ENCODE measurements at regions not wholly inside any gene's neighbourhood (a gene's known extent, or its start where the extent isn't known, plus 50 kb on each side); places are given as distances from the start of the nearest gene placed in this dataset.

DNA sequence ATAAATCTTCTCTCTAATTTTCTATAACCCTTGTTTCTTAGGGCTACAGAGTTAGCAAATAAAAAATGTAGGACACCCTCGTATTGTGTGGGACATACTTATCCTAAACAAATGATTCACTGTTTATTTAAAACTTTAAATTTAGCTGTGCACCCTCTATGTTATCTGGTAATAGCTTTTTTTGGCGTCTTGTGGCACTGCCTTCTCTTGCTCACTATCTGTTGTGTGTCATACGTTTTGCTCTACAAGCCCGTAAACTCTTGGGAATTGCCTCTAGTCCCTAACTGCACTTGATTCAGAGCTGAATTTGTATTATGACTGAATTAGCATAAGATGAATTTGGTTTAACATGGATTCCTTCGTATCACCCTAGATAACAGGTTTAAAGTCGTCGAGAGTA, 144.3 kb upstream of the MYOCD start:
- TF ChIP-seq, protein P1, sequence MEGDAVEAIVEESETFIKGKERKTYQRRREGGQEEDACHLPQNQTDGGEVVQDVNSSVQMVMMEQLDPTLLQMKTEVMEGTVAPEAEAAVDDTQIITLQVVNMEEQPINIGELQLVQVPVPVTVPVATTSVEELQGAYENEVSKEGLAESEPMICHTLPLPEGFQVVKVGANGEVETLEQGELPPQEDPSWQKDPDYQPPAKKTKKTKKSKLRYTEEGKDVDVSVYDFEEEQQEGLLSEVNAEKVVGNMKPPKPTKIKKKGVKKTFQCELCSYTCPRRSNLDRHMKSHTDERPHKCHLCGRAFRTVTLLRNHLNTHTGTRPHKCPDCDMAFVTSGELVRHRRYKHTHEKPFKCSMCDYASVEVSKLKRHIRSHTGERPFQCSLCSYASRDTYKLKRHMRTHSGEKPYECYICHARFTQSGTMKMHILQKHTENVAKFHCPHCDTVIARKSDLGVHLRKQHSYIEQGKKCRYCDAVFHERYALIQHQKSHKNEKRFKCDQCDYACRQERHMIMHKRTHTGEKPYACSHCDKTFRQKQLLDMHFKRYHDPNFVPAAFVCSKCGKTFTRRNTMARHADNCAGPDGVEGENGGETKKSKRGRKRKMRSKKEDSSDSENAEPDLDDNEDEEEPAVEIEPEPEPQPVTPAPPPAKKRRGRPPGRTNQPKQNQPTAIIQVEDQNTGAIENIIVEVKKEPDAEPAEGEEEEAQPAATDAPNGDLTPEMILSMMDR (IDR thresholded peaks at IDR 0.05): no peak
- TF ChIP-seq POLR2A (IDR thresholded peaks at IDR 0.05): no peak
